ENCODE measurements at regions not wholly inside any gene's neighbourhood (a gene's known extent, or its start where the extent isn't known, plus 50 kb on each side); places are given as distances from the start of the nearest gene placed in this dataset.

GRCh38 chr5:108672639-108673038 is 75.1 kb upstream of the FER start:
- no peak overlapping the region for H3K27ac ChIP-seq
- no peaks in the 10 kb centered on the region for H3K27me3 ChIP-seq (replicated peaks; ENCODE audit: insufficient read depth)
- 51% methylated on average over 2 of the region's 2 CpGs for WGBS
- H3K36me3 ChIP-seq = no peaks in the 10 kb centered on the region
- DNase-seq (ENCODE audit: low spot score) = no peak
- no peaks in the 10 kb centered on the region for H3K9me3 ChIP-seq
- TF ChIP-seq POLR2A (IDR thresholded peaks at IDR 0.05) (no peak), POLR2AphosphoS5 (IDR thresholded peaks at IDR 0.05) (no peak)
- TF ChIP-seq, protein P1, sequence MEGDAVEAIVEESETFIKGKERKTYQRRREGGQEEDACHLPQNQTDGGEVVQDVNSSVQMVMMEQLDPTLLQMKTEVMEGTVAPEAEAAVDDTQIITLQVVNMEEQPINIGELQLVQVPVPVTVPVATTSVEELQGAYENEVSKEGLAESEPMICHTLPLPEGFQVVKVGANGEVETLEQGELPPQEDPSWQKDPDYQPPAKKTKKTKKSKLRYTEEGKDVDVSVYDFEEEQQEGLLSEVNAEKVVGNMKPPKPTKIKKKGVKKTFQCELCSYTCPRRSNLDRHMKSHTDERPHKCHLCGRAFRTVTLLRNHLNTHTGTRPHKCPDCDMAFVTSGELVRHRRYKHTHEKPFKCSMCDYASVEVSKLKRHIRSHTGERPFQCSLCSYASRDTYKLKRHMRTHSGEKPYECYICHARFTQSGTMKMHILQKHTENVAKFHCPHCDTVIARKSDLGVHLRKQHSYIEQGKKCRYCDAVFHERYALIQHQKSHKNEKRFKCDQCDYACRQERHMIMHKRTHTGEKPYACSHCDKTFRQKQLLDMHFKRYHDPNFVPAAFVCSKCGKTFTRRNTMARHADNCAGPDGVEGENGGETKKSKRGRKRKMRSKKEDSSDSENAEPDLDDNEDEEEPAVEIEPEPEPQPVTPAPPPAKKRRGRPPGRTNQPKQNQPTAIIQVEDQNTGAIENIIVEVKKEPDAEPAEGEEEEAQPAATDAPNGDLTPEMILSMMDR (IDR thresholded peaks at IDR 0.05) = no peak
- intact Hi-C loops (cut with DNase I) = no loop called here
- H3K4me3 ChIP-seq = no peak overlapping the region
- no peaks in the 10 kb centered on the region for H3K4me1 ChIP-seq (replicated peaks)

- no peak for DNase-seq (ENCODE audit: low spot score)
- H3K9me3 ChIP-seq = no peaks in the 10 kb centered on the region
- H3K27me3 ChIP-seq (replicated peaks; ENCODE audit: insufficient read depth) = no peaks in the 10 kb centered on the region
- no peaks in the 10 kb centered on the region for H3K36me3 ChIP-seq
- no peaks in the 10 kb centered on the region for H3K4me1 ChIP-seq (replicated peaks)
- TF ChIP-seq, protein P1 (IDR thresholded peaks at IDR 0.05) = no peak
- TF ChIP-seq POLR2AphosphoS5 (IDR thresholded peaks at IDR 0.05) (no peak), POLR2A (IDR thresholded peaks at IDR 0.05) (no peak)
- intact Hi-C loops (cut with DNase I) = no loop called here
- no peak overlapping the region for H3K4me3 ChIP-seq
- H3K27ac ChIP-seq = no peak overlapping the region
- 40% methylated on average over 7 of the region's 7 CpGs for WGBS
Measured at GRCh38 chr5:108670591-108671289, 77.0 kb upstream of the FER start.

DNA sequence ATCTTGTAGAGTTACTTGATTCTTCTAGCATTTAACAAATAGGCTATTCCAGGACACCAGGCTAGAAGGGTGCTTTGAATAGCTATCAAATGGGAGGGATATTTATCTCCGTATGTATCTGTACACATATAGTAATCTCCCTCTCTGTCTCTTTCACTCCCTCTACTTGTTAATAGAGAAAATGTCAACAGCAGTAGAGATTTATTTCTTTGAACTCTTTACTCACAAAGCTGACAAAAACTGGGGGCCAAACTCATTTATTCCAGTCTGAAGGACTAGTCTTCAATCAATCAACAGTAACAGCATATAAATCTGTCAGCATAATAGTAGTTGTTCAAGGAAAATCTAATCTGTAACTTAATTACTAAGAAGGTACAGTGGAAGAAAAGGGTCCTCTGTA is 78.2 kb upstream of the FER start:
- no peak overlapping the region for H3K4me3 ChIP-seq
- intact Hi-C loops (cut with DNase I) = no loop called here
- 48% methylated on average over 1 of the region's 1 CpG for WGBS
- no peaks in the 10 kb centered on the region for H3K27me3 ChIP-seq (replicated peaks; ENCODE audit: insufficient read depth)
- no peaks in the 10 kb centered on the region for H3K4me1 ChIP-seq (replicated peaks)
- H3K36me3 ChIP-seq = no peaks in the 10 kb centered on the region
- no peak for DNase-seq (ENCODE audit: low spot score)
- H3K27ac ChIP-seq = no peak overlapping the region
- TF ChIP-seq, protein P1 (IDR thresholded peaks at IDR 0.05) = no peak
- no peak for TF ChIP-seq POLR2A (IDR thresholded peaks at IDR 0.05)
- TF ChIP-seq POLR2AphosphoS5 (IDR thresholded peaks at IDR 0.05) = no peak
- H3K9me3 ChIP-seq = no peaks in the 10 kb centered on the region

- no peak overlapping the region for H3K27ac ChIP-seq
- no peak overlapping the region for H3K4me3 ChIP-seq
- H3K9me3 ChIP-seq = no peaks in the 10 kb centered on the region
- H3K27me3 ChIP-seq (replicated peaks; ENCODE audit: insufficient read depth) = no peaks in the 10 kb centered on the region
- TF ChIP-seq, protein P1 (IDR thresholded peaks at IDR 0.05) = no peak
- H3K4me1 ChIP-seq (replicated peaks) = no peaks in the 10 kb centered on the region
- intact Hi-C loops (cut with DNase I) = no loop called here
- no peaks in the 10 kb centered on the region for H3K36me3 ChIP-seq
- no peak for DNase-seq (ENCODE audit: low spot score)
- WGBS = 72% methylated on average over 3 of the region's 3 CpGs
Measured at GRCh38 chr5:108661590-108662219, 86.0 kb upstream of the FER start.

DNA sequence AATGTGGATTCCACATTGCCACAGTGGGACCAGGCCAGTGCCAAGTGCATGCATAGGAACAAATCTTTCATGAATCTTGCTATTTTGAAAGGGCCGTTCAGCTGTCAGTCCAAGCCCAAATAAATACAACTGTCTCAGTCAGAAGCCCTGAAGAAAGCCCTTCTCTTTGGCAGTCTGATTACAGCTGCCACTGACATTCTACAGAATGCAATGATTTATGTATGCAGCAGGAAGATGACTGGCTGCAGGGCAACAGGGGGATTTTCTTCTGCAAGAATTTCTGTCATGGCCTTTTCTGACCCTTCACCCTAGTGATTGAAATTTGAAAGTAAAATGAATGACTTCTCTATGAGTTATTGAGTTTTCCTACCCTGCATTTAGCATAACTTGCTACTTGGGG is 86.7 kb upstream of the FER start:
- Histone ChIP-seq H3K36me3 (no peaks in the 10 kb centered on the region), H3K4me3 (no peak overlapping the region), H3K9me3 (no peaks in the 10 kb centered on the region), H3K27me3 (replicated peaks; ENCODE audit: insufficient read depth) (no peaks in the 10 kb centered on the region), H3K4me1 (replicated peaks) (no peaks in the 10 kb centered on the region), H3K27ac (no peak overlapping the region)
- intact Hi-C loops (cut with DNase I) = no loop called here
- 88% methylated on average over 1 of the region's 1 CpG for WGBS
- no peak for DNase-seq (ENCODE audit: low spot score)
- TF ChIP-seq, protein P1 (IDR thresholded peaks at IDR 0.05) = no peak
- TF ChIP-seq POLR2A (IDR thresholded peaks at IDR 0.05) (no peak), POLR2AphosphoS5 (IDR thresholded peaks at IDR 0.05) (no peak)

Data from prostate gland (tissue), 2 donors.